Activated CD4-positive, CD25-positive, alpha-beta regulatory T cell (primary cell): ENCODE measurements at regions not wholly inside any gene's neighbourhood (a gene's known extent, or its start where the extent isn't known, plus 50 kb on each side); places are given as distances from the start of the nearest gene placed in this dataset.

ENCODE experiments used
- DNase-seq, 4 experiments: peaks; one replicate each; lab custom pipeline; 2025; lab: John Stamatoyannopoulos, UW

DNA sequence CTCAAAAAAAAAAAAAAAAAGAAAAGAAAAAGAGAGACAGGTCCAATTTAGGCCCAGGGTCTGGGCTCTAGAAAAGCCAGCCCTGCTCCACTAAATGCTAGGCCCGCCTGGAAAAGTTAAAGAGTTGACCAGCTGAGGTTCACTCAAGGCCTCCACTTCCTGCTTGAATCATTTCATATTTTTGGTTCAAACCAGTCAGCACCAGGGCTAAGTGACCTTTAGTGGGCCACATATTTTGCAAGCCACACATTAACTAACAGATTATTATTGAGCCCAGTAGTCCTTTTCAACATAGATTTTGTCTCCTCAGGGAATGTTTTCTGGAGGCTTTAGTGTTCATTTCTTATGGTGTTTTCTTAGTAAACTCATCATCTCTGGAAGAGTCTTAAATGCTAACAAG, 156.6 kb downstream of the TLR4 start:
- DNase-seq, result no peak

DNA sequence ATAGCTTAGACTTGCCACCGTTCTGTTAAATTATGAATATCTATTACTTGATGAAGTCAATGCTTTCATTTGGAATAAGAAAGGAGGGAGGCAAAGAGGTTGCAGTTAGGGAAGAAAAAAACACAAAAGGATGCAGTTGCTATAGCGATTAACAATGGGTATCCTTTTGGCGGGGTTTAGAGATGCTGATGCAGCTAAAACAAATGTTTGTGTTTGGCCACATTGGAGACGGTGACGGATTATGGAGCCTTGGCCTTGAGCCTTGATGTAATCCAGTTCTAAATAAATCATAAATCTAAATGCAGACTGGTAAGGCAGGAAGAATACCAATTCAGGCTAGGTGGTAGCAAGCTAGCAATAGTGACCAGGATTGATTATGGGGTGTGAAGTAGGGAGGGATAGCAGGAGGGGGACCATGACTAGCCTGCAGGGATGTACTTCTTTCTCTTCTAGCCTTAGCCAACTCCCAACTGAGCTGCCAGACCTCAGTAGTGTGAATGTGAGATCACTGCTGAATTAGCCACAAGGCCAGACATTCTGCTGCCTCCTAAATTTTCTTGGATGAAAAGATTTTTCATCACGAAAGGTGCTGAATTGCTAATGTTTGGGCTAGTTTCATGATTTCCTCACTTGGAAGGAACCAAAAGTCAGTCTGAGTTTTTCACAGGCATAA, 160.3 kb downstream of the TLR4 start:
- no peak for DNase-seq

DNA sequence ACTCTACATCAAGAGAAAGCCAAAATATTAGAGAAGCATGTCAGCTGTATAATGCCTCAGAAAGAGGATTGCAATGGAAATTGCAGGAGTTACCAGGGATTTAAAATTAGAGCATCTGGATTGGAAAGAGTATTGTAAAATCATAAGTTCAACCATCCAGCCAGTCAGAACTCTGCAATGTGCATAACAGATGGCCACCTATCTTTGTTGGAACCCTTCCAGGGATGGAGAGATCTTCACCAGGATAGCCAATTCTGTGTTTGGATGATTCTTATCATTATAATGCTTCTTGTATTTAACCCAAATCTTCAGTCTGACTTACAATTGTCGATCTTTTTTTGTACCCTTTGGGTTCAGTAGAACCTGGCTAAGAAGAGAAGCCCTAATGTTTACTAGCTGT, 164.4 kb downstream of the TLR4 start:
- DNase-seq, result no peak

DNA sequence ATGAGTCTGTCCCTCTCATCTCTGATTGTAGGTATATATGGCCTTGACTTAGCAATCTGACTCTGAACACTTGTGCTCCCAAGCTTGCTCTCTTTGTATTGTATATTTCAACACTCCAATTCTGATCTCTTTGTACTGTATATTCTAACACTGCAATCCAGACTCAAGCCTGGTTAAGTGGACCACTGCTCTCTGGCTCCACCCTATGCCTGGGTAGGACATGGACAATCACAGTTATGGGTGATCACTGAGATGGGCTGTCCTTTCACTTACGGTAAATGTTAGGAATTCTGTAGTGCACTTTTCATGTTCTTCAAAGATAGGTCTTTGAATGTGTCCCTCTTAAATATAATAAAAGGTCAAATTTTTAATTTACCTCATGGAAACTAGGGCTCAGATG, 165.1 kb downstream of the TLR4 start:
- no peak for DNase-seq

DNA sequence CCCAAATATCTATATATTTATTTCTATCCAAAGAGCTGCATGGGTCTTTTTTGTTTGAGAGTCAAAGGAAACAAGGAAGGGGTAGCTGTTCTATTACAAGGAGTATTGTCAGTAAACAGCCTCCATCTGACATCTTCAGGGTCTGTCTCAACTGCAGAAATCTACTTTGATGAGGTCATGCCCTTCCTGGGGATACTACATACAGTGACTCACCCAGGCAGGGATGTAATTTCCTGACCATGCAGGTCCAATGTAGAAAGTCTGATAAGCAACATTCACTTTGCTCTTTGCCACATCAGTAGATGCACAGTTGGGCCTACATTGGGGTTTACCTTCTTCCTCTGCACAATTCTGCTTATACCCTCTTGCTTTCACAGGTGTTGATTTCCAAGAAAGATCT, 165.5 kb downstream of the TLR4 start:
- DNase-seq, result no peak

DNA sequence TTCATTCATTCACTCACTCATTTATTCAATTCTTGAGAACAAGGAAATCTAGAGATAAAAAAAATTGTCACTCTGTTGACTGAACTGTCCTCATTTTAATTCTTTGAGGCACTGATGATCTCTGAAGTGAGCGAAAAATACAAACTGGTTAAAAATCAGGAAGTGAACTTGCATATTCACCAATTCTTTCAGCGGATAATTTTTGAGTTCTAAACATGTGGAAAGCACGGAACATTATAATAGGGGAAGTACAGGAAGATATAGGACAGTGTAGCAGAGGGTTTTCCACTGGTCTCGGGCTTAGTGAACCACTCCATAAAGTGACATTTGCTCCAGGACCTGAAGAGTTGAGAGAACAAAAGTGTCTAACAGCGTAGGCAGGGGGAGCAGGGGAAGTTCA, 169.5 kb downstream of the TLR4 start:
- DNase-seq, result no peak

DNA sequence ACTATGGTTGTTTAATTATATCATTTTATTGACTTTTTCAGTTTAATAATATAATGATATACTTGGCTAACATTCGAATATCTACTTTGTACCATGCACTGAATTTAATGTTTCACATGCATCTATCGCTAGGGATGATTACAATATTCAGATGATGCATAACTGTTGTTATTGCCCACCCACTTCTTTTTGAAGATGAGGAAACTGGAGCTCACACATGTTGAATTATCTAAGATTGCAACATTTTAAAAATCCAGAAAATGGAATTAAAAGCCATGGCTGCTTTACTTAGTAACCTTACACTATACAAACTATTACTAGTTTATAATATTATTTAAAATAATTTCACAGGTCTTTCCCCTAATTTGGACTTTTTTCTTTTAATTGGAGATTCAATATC, 171.7 kb downstream of the TLR4 start:
- DNase-seq, result no peak

DNA sequence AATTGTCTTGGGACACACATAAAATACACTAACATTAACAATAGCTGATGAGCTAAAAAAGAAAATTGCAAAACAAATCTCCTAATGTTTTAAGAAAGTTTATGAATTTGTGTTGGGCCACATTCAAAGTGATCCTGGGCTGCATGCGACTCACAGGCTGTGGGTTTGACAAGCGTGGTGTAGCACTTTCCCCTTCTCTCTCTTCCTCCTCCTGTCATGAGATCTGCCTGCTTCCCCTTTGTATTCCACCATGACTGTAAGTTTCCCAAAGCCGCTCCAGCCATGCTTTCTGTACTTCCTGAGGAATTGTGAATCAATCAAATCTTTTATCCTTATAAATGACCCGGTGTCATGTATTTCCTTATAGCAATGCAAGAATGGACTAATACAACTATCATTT, 178.0 kb downstream of the TLR4 start:
- no peak for DNase-seq

DNA sequence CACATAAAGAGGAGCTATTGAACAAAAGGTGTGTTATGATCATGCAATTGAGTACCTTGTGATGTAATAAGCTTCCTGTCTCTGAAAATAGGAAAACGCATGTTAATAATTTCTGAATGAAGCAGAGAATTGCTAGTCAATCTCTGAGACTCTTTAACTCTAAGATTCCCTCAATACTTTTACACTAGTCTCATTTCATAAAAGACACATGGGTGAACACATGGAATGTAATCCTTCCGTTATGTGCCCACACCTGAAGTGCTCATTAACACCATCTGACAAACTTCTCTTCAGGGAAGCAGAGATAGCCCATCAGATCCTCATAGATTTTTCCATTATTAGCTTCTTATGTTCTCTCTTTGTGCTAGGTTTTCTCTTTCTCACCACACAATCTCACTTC, 182.4 kb downstream of the TLR4 start:
- DNase-seq, result no peak

DNA sequence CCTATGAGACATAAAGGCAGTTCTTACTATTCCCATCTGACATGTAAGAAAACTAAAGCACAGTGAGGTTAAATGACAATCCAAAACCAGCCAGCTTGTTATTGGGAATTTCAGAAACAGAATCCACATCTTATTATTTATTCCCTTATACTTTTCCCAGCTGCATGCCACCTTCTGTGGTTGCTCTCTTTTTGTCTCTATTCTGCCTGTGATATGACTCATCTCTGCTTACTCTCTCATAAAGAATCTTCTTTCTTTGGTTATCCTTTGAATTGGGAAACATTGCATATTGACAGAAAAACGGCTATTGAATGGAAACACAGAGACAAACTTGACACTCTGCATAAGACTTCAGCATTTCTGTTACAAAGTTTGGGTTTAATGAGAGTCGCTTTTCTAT, 183.2 kb downstream of the TLR4 start:
- DNase-seq, result no peak

DNA sequence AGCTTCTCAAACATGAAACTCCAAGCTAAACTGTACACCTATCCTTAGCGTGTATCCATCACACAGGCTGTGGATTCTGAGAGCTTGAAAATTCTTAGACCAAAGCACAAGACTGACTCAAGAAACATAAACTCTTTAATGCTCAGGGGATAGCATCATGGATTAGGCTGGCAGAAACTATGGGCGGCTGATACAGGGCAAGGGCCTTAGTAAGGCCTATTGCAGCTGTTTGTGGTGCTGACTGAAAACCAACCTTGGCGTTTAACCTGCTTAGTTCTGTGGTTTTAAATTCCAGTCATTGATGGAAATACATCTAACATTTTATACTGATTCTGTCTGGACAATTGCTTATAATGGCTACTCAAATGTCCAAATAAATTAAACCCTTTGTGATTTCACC, 183.7 kb downstream of the TLR4 start:
- DNase-seq, result no peak

DNA sequence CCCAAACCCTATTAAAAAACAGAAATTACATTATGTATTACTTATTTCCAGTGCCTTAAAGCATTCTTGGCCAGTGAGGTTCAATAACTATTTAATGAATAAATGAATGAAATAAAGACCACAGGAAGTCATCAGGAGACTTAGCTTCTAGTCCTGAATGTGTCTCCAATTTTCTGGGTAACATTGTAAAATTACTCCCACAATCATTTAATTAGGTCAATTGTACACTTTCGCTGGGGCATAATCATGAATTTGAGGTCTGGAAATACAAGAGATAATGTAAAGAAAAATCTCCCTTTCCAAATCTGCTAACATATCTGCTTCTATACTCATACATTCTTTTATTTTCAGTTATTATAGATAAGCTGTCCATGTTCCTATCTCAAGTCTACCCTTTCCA, 199.2 kb downstream of the TLR4 start:
- no peak for DNase-seq

DNA sequence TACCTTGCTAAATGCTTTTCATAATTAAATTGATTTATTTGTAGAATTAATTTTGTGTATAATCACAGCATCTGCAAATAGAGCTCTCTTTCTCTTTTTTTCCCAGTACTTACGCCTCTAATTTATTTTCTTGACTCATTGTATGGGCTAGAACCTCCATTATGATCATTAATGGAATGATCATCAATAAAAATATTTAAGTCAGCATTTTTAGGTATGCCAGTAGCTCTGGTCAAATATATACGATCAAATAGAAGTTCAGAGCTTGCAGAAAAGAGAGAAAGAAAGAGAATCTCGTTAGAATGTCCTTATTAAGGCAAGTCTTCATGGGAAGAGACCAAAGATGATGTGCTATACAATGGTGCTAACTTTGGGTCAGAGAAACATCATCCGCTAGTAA, 202.6 kb downstream of the TLR4 start:
- no peak for DNase-seq

DNA sequence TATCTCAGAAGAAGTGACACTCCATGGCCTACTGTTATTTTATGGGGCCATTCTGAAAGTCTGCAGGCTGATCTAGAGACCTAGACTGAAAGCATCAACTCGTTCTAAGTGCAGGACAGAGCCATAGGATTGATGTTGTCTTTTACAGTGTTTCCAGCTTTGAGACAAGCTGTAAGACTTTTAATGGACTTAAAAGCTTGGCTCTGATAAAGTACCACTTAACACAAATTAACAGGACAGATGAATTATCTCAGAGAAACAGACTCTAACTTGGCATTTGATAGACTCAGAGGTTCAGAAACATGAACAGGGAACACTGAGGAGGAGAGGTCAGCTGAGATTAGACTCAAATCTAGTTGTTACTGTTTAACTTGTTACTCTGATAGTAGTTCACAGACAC, 203.2 kb downstream of the TLR4 start:
- no peak for DNase-seq

DNA sequence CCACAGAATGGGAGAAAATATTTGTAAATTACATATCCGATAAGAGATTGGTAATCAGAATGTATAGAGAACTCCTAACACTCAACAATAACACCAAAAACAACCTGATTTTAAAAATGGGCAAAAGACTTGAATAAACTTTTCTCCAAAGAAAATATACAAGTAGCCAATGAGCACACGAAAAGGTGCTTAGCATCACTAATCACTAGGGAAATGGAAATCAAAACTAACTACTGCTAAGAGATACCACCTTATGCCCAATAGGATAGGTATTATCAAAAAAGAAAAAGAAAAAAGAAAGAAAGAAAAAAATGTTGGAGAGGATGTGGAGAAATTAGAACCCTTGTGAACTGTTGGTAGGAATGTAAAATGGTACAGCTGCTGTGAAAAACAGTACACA, 212.1 kb downstream of the TLR4 start:
- no peak for DNase-seq

DNA sequence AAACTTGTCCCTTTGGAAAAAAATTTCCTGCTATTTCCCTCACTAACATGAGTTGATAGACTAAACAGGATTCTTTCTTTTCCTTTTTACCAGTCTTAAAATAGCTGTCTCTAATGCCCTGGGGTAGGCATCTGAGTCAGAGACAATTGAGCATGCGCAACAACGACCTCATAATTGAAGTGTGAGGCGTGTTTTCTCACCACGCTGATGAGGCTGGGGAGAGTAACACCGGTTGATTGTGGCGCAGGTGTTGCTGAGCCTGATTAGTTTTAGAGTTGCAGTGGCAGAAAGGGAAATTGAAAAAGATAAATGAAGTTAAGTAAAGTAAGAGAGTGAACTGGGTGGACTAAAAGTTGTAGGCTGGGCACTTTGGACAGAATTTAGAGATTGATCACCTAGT, 213.7 kb downstream of the TLR4 start:
- no peak for DNase-seq

DNA sequence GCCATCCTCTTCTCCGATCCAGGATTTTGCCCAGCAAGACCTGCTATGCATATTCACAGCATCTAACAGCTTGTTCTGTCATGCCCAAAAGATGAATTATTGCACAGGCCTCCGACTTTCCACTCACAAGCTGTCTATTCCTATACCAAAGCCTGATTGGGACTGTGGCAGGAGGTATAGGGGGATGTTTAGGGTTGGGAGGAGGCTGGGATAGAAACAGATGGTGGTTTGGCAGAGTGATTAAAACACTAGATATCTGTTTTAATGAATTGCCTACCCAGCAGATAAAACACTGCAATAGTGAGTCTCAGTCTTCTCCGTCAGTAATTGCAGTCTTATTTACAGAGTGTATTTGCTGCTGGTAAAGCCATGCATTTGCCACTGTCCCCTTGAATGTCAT, 215.3 kb downstream of the TLR4 start:
- DNase-seq, result no peak

DNA sequence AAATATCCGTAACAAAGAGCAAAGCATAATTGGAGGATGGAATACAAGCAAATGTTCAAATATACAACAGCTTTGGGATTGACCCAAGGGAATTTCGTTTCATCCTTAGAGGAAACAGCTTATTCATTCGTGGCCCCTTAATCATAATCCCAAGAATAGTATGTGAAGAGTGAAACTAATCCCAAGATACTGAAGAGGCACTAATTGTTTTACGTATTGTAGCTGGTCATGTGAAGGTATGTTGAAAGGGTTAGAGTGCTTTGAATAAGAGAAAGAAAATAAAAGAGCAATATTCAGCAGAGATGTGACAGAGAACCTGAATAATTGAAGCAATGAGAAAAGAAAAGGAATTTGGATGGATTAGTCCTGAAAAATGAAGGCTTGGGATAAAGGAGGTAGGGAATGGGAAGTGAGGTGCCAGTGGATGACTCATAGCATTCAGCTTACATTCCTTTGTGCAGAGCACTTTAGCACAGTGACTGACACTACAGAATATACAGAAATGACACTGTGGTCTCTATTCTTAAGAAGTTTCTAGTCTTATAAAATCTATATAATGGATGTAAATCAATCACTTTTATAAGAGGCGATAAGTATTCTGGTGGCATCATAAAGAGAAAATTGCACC, 221.9 kb downstream of the TLR4 start:
- no peak for DNase-seq

DNA sequence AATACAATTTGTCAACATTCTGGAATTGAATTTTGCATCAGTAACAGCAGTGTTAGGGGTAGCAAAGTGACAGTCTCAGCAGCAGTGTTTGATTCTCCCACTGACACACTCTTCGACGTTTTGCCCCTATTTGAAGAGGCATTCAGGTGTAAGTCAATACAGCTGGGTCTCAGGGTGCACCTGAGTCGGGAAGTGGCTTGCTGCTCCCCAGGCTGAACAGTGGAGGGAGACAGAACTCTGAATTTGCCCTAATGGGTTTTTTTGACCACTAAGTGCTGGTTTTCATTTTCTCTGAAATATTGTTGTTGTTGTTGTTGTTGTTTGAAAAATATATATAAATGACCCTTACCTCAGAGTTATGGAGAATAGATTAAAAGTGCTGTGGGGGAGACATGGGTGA, 223.2 kb downstream of the TLR4 start:
- no peak for DNase-seq

DNA sequence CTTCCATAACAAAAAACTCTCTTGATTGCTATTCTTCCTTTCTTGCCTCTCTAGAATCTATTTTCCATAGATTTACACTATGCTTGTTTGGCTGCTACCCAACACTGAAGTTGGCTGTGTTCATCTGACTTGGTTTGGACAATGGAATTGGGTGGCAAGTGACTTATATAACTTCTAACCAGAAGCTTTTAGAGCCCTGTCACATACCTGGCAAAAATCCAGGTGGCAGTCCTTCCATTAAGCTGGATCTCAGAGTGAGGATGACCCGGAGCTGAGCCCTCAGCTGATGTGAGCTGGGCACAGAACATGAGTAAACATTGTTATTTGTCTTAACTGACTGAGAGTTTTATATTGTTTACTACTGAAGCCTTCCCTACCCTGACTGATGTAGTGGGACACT, 225.7 kb downstream of the TLR4 start:
- no peak for DNase-seq

DNA sequence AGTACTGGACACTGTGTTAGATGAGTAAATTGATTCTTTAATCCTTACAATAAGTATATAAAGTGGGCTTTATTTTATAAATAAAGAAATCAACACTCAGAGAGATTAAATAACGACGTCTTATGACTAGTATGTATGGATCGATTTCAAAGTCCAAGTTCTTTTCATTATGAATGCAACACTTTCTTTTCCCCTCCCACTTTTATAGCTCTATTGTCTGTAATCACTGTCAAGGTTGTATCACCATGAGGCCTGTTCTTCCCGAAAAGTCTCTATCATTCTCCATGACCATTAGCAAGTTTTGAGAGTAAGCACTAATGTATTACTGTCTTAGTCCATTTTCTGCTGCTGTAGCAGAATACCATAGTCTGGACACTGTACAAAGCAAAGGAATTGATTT, 228.4 kb downstream of the TLR4 start:
- no peak for DNase-seq

DNA sequence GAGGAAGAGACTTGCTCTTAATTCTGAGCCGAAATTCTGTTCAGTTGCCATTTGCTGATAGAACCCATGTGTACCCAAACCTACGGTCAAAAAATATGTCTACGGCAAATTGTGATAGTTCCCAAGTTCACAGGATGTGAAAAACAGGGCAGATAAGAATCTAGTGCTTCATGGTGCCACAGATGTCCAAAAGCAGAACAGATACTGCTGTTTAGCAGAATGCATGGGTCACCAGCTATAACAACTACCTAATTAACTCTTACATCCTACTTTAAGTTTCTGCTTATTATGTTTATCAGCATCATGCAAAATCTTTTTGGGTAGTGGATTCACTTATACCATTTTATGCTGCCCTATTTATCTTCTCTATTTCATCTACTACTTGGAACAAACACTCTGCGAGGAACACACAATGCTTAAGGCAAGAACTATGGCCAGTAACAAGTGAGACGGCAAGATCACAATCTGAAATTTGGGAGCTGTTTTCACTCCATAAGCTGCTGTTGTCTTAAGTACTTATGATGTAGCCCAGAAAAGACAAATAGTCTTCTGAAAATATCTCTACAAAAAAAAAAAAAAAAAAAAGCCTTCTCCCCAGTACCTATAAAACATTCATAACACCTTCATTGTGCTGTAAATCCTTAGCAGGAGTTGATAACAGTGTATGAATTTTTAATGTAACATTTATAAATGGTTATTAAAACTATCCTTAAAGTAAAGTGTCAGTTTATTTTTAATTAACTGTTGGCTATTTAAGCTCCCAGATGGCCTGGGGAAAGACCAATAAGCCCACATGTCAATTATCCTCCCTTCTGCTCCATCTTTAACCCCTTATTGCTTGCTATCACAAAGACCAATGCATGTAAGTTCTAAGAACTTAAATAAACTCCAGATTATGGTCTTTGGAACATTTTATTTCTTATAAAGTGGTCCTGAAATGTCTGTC, 232.3 kb downstream of the TLR4 start:
- no peak for DNase-seq

DNA sequence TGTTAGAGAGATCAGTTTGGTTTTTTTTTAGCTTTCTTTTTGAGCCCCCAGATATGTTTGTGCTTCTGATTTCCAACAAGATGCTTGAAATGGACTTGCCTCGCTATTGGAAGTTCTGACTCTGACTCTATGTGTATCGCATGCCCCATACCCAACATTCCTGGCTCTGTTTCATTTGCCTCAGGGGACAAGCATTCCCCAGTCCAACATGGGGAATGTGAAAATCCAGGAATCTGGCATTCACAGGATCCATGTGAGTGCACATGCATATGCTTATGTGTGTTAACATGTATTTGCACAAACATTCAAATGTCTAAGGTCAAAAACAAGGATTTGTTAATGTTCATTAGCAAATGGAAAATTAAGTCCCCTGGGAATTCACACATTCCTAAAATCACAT, 233.9 kb downstream of the TLR4 start:
- no peak for DNase-seq
